CD1c-positive myeloid dendritic cell (primary cell): ENCODE measurements at regions not wholly inside any gene's neighbourhood (a gene's known extent, or its start where the extent isn't known, plus 50 kb on each side); places are given as distances from the start of the nearest gene placed in this dataset.

Experiments used
- DNase-seq: peaks from one replicate; pipeline ENCODE4 v3.0.0-alpha.2; 2016; ENCODE audit errors: extremely low spot score

- no peak for DNase-seq
Observed at GRCh38 chr15:91556926-91557325, 296.6 kb upstream of the SLCO3A1 start.

GRCh38 chr15:91559066-91559465 is 294.4 kb upstream of the SLCO3A1 start:
- DNase-seq = no peak

GRCh38 chr15:91561371-91562100 is 292.0 kb upstream of the SLCO3A1 start:
- no peak for DNase-seq

- no peak for DNase-seq
Observed at GRCh38 chr15:91562698-91563097, 290.8 kb upstream of the SLCO3A1 start.

GRCh38 chr15:91564631-91565030 is 288.9 kb upstream of the SLCO3A1 start:
- DNase-seq = no peak

GRCh38 chr15:91566141-91566540 is 287.4 kb upstream of the SLCO3A1 start:
- no peak for DNase-seq

- no peak for DNase-seq
Observed at GRCh38 chr15:91568036-91568435, 285.5 kb upstream of the SLCO3A1 start.

- no peak for DNase-seq
Observed at GRCh38 chr15:91572110-91572509, 281.4 kb upstream of the SLCO3A1 start.

- no peak for DNase-seq
Observed at GRCh38 chr15:91576096-91576495, 277.4 kb upstream of the SLCO3A1 start.

GRCh38 chr15:91578511-91578910 is 275.0 kb upstream of the SLCO3A1 start:
- no peak for DNase-seq

- no peak for DNase-seq
Observed at GRCh38 chr15:91584895-91585294, 268.6 kb upstream of the SLCO3A1 start.

GRCh38 chr15:91586560-91586959 is 266.9 kb upstream of the SLCO3A1 start:
- DNase-seq = no peak

GRCh38 chr15:91589360-91589759 is 264.1 kb upstream of the SLCO3A1 start:
- DNase-seq = no peak

- DNase-seq = no peak
Observed at GRCh38 chr15:91592567-91592966, 260.9 kb upstream of the SLCO3A1 start.

- DNase-seq = no peak
Observed at GRCh38 chr15:91593067-91593466, 260.4 kb upstream of the SLCO3A1 start.

- no peak for DNase-seq
Observed at GRCh38 chr15:91593653-91594052, 259.9 kb upstream of the SLCO3A1 start.

GRCh38 chr15:91599261-91599660 is 254.2 kb upstream of the SLCO3A1 start:
- DNase-seq = no peak

GRCh38 chr15:91603384-91604080 is 250.0 kb upstream of the SLCO3A1 start:
- DNase-seq = no peak

- no peak for DNase-seq
Observed at GRCh38 chr15:91604122-91604521, 249.4 kb upstream of the SLCO3A1 start.

GRCh38 chr15:91605576-91605975 is 247.9 kb upstream of the SLCO3A1 start:
- DNase-seq = no peak

- DNase-seq = no peak
Observed at GRCh38 chr15:91609231-91609630, 244.3 kb upstream of the SLCO3A1 start.

- no peak for DNase-seq
Observed at GRCh38 chr15:91609966-91610365, 243.5 kb upstream of the SLCO3A1 start.

- no peak for DNase-seq
Observed at GRCh38 chr15:91611561-91612323, 241.8 kb upstream of the SLCO3A1 start.
